Adipocyte (in vitro differentiated cells): ENCODE measurements at regions not wholly inside any gene's neighbourhood (a gene's known extent, or its start where the extent isn't known, plus 50 kb on each side); places are given as distances from the start of the nearest gene placed in this dataset.
"Not testable (repeated sequence)": the region's sequence is repeated elsewhere in the genome, so short reads cannot be mapped to it uniquely, and the experiment has no call there.

ENCODE experiments used
- DNase-seq: peaks from one replicate; pipeline ENCODE4 v3.0.0-alpha.2; 2015; ENCODE audit warnings: low read depth
- H3K27me3 ChIP-seq: replicated peaks from 2 replicates; pipeline ENCODE4 v1.7.0; 2013; ENCODE audit warnings: mild to moderate bottlenecking, low read length, moderate library complexity; ENCODE audit not compliant: control insufficient read depth, insufficient read depth
- H3K36me3 ChIP-seq: 2 replicates; pipeline ENCODE4 v1.7.0; 2013; ENCODE audit warnings: low read length, mild to moderate bottlenecking, moderate library complexity; ENCODE audit not compliant: control insufficient read depth, insufficient read depth, severe bottlenecking
- H3K4me1 ChIP-seq: 2 replicates; pipeline ENCODE4 v1.7.0; 2013; ENCODE audit warnings: mild to moderate bottlenecking, low read length, moderate library complexity; ENCODE audit not compliant: control insufficient read depth, insufficient read depth
- H3K4me3 ChIP-seq: 2 replicates; pipeline ENCODE4 v1.7.0; 2013; ENCODE audit warnings: mild to moderate bottlenecking, low read length, moderate library complexity
- H3K9ac ChIP-seq: 2 replicates; pipeline ENCODE4 v1.7.0; 2013; ENCODE audit warnings: mild to moderate bottlenecking, low read length, moderate library complexity
- H3K9me3 ChIP-seq: 2 replicates; pipeline ENCODE4 v1.7.0; 2013; ENCODE audit warnings: mild to moderate bottlenecking, low read length, moderate library complexity; ENCODE audit not compliant: control insufficient read depth

DNA sequence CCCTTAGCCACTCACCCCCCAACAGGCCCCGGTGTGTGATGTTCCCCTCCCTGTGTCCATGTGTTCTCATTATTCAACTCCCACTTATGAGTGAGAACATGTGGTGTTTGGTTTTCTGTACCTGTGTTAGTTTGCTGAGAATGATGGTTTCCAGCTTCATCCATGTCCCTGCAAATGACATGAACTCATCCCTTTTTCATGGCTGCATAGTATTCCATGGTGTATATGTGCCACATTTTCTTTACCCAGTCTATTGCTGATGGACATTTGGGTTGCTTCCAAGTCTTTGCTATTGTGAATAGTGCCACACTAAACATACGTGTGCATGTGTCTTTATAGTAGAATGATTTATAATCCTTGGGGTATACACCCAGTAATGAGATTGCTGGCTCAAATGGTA lies 605.7 kb downstream of the EBF1 start:
- not testable (repeated sequence) for H3K9me3 ChIP-seq, H3K27me3 ChIP-seq, H3K4me1 ChIP-seq, H3K36me3 ChIP-seq, H3K9ac ChIP-seq, DNase-seq, H3K4me3 ChIP-seq

DNA sequence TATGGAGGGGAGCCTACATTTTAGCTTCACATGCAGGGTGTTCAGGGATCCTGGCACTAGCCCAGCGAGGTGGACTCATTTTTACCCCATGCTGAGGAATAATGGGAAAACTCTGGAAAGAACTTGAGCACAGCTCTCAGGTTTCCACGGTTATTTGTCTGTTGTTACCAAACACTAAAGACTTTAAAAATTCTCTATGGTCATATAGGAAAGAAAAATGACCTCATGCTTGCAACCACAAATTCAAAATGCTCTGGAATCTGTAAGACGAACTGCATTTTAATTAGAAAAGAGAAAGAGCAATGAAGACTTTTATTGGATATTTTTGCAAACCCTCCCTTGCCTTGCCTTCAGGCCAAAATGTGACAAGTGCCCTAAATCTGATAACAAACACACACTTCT lies 606.9 kb downstream of the EBF1 start:
- no peaks in the 10 kb centered on the region for H3K9me3 ChIP-seq
- no peak overlapping the region for H3K4me3 ChIP-seq
- H3K4me1 ChIP-seq: peaks cover 17% of the 10 kb centered on the region
- H3K27me3 ChIP-seq: no peaks in the 10 kb centered on the region
- no peaks in the 10 kb centered on the region for H3K36me3 ChIP-seq
- H3K9ac ChIP-seq: no peak overlapping the region
- peak; percentile 80 for DNase-seq

DNA sequence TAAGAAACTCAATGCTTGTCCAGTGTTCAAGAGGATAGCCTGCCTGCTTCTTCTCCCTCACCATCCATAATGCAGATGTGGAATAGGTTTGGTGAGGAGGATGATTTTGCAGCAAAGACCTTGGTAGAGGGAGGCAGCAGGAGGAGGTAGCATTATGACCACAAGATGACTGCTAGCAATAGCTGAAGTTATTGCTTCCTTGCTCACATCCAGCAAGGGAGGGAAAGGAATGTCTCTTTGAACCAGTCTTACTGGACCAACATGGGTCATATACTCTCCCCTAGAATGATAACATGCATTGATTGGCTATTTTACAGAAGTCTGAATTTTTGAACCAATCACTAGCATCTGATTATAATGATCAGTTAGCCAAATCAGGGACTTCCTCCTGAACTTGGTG lies 607.6 kb downstream of the EBF1 start:
- peaks cover 24% of the 10 kb centered on the region for H3K4me1 ChIP-seq

DNA sequence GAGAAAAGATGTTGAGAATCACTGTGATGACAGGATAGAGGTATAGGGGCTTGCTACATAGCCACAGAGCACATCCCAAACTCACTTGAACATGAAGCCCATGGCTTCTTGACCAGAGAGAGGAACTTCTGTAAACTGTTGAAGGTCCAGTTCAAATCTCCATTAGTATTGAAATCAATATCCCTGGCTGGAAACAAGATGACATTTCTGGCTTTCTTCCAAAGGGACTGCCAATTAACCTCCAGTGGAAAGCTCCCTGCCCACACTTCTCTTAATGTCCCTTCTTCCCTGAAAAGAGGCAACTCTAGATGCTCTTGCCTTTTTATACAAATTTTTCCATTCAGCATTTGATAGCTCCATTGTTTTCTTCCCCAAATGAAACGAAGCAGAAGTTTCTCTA lies 612.1 kb downstream of the EBF1 start:
- Histone ChIP-seq H3K4me3 (no peak overlapping the region), H3K9me3 (no peaks in the 10 kb centered on the region), H3K9ac (no peak overlapping the region), H3K27me3 (no peaks in the 10 kb centered on the region), H3K36me3 (no peaks in the 10 kb centered on the region), H3K4me1 (peaks cover 60% of the 10 kb centered on the region)
- peak; percentile 22 for DNase-seq

More for the DNA sequence above, 607.6 kb downstream of the EBF1 start:
- DNase-seq: peak; percentile 4
- no peaks in the 10 kb centered on the region for H3K27me3 ChIP-seq
- H3K9ac ChIP-seq: no peak overlapping the region
- no peaks in the 10 kb centered on the region for H3K36me3 ChIP-seq
- H3K4me3 ChIP-seq: no peak overlapping the region
- H3K9me3 ChIP-seq: no peaks in the 10 kb centered on the region

DNA sequence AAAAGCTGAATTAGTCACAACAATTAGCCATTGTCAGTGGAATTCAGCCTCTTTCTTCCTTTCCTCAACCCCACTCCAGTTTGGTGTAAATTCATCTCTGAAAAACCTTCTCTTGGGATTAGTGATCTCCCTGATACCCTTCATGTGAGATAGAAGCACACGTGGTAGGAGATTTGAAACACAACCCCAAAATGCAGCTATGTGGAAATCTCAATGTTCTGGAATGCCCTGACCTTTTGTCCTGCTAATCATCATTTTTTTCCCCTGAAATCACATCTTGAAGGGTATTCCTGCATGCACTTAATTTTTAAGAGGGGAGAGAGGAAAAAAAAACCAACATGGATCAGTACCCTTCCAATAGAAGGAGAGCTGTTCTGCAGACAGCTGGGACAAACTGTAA lies 612.6 kb downstream of the EBF1 start:
- H3K36me3 ChIP-seq: no peaks in the 10 kb centered on the region
- no peak overlapping the region for H3K9ac ChIP-seq
- H3K9me3 ChIP-seq: no peaks in the 10 kb centered on the region
- H3K27me3 ChIP-seq: no peaks in the 10 kb centered on the region
- DNase-seq: peak; percentile 57
- peaks cover 60% of the 10 kb centered on the region for H3K4me1 ChIP-seq
- peak overlapping the region; percentile 35 for H3K4me3 ChIP-seq

DNA sequence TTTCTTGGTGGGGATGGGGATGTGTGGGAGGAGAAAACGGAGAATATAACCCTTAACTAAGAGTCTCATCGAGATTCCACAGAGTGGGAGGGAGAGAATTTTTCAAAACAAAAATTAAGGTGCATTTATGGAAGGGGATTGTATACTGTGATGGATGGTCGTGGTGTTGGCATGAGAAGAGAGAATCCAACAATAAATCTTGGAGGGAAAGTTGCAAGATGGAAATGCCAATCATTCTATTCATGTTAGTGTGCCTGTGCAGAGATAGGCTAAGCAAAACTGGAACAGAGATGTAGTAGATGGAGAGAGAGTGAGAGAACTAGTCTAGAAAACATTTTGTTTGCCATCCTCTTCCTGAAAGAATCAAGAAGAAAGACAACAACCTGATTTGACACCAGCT lies 613.1 kb downstream of the EBF1 start:
- no peak overlapping the region for H3K9ac ChIP-seq
- no peaks in the 10 kb centered on the region for H3K9me3 ChIP-seq
- peaks cover 60% of the 10 kb centered on the region for H3K4me1 ChIP-seq
- peak overlapping the region; percentile 35 for H3K4me3 ChIP-seq
- no peaks in the 10 kb centered on the region for H3K36me3 ChIP-seq
- peak; percentile 34 for DNase-seq
- H3K27me3 ChIP-seq: no peaks in the 10 kb centered on the region

DNA sequence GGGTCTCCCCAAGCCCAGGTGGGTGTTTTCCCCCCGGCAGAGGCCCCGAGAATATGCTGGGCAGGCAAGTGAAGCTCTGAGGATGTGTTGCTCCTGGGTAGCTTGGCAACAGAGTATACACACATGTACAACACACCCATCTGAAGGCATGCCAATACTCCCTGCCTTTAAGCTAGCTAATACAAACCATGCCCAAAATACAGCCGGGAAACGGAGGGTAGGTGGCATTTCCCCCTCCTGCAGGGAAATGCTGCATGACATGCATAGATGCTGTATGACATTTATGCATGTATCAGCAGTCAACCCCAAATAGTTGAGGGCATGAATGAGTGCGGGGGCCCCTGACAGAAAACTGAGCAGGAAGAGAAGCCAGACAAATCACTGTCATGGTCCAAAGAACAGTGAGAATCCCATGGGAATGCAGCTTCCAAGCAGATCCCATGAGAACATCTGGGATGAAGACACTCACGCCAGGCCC lies 614.1 kb downstream of the EBF1 start:
- peak; percentile 88 for DNase-seq
- H3K27me3 ChIP-seq: no peaks in the 10 kb centered on the region
- H3K4me3 ChIP-seq: no peak overlapping the region
- no peaks in the 10 kb centered on the region for H3K9me3 ChIP-seq
- H3K36me3 ChIP-seq: no peaks in the 10 kb centered on the region
- H3K9ac ChIP-seq: no peak overlapping the region
- H3K4me1 ChIP-seq: peaks cover 60% of the 10 kb centered on the region

DNA sequence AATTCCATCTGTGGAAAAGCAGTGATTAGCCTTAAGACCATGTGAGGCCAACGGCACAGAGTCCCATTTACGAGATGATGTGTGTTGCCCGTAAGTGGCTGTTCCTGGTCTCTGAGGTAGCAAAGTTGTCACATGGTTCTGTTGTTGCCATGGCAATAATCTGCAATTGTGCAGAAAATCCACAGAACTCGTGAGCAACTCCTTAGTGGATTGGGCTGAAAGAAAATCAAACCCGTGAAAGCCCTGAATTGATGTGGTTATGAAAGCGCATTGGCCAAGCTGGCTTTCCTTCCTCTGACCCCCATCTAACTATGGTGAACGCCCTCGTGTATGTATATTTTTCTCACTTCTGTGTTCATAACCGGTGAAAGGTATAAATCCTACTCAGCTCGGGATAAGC lies 614.7 kb downstream of the EBF1 start:
- Histone ChIP-seq H3K27me3 (no peaks in the 10 kb centered on the region), H3K4me1 (peaks cover 60% of the 10 kb centered on the region), H3K9me3 (no peaks in the 10 kb centered on the region), H3K9ac (peak overlapping the region; percentile 17), H3K36me3 (no peaks in the 10 kb centered on the region), H3K4me3 (no peak overlapping the region)
- peak; percentile 13 for DNase-seq

DNA sequence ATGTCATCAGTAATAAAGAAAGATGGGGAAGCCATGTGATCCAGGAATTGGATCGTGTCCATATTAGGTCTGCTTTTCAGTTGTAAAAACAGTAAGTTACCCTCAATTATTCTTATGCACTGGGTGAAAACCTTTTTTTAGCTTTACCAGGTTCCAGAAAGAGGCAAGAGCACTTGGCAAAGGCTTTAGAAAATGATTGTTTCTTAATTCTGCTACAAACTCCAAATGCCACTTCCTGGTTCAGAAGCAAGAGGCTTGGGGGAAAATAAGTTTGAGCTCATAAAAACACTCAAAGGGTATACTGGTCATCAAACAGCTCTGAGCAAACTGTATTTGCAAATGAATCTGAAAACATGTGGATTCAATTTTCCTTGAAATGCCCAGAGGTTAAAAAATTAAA lies 615.6 kb downstream of the EBF1 start:
- H3K4me1 ChIP-seq: peaks cover 56% of the 10 kb centered on the region
- peak; percentile 80 for DNase-seq

DNA sequence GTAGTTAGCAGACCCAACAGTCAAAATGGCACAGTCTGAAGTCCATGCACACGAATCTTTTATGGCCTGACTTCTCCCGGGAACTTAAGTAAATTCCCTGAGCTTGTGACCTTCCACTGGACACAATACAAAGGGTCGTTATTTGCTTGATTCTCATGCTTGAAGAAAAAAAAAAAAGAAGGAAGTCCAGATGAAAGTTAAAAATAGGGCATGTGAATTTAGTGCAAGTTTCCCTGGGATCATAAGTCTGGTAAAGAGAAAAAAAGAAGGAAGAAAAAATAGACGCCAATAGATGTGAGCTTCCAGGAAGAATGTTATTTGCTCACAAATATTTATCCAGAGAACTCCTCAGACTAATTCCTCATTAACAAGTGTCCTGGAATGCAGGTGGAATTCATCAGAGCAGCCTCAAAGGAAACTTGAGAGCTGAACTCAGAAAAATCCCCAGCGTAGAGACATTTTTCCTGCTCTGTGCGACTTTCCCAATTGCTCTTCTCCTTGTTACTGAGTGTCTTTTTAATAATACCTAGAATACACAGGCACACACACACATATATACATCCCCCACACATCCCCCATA lies 616.3 kb downstream of the EBF1 start:
- H3K9me3 ChIP-seq: no peaks in the 10 kb centered on the region
- H3K4me3 ChIP-seq: no peak overlapping the region
- H3K9ac ChIP-seq: no peak overlapping the region
- peaks cover 49% of the 10 kb centered on the region for H3K4me1 ChIP-seq
- no peaks in the 10 kb centered on the region for H3K27me3 ChIP-seq
- peak; percentile 15 for DNase-seq
- no peaks in the 10 kb centered on the region for H3K36me3 ChIP-seq

More for the DNA sequence above, 615.6 kb downstream of the EBF1 start:
- Histone ChIP-seq H3K9ac (peak overlapping the region; percentile 17), H3K27me3 (no peaks in the 10 kb centered on the region), H3K36me3 (no peaks in the 10 kb centered on the region), H3K9me3 (no peaks in the 10 kb centered on the region), H3K4me3 (no peak overlapping the region)

DNA sequence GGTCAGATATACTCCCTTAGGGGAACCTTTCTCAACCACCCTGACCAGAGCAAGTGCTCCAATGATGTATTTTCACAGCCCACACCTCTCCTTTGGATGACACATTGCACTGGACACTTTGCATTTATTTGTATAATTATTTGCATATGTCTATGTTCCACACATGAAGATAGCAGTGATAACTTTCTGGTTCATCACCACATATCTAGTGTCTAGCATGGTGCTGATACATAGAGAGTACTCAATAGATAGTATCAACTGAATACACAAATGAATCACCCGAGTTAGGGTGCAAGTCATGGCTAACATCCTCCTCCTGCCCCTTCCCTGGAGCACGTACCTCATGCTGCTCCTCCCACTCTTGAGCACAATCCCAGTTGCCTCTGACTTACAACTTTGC lies 617.6 kb downstream of the EBF1 start:
- Histone ChIP-seq H3K4me1 (peaks cover 36% of the 10 kb centered on the region), H3K9me3 (no peaks in the 10 kb centered on the region), H3K4me3 (no peak overlapping the region), H3K36me3 (no peaks in the 10 kb centered on the region), H3K9ac (no peak overlapping the region), H3K27me3 (no peaks in the 10 kb centered on the region)
- no peak for DNase-seq

DNA sequence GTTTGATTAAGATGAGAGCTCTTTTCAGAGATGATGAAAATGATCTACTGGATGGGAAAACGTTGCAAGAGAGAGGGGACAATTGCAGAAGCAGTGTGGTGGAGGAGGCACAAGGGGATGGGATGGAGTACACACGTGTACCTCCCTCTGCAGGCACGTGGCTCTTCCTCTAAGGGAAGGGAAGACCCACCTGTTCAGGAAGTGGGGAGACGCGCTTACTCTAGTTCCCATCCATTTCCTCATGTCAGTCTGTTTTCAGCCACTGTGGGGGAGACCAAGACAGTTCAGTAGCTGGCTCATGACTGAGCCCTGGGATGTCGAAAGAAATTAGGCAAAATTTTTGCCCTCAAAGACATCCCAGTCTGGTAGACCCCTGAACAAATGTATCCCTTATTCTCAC lies 619.2 kb upstream of the CLINT1 start:
- Histone ChIP-seq H3K36me3 (no peaks in the 10 kb centered on the region), H3K4me1 (no peaks in the 10 kb centered on the region), H3K4me3 (no peak overlapping the region), H3K9me3 (no peaks in the 10 kb centered on the region), H3K27me3 (no peaks in the 10 kb centered on the region), H3K9ac (no peak overlapping the region)
- no peak for DNase-seq
